Left ventricle myocardium inferior (tissue), 1 donor: ENCODE measurements at regions not wholly inside any gene's neighbourhood (a gene's known extent, or its start where the extent isn't known, plus 50 kb on each side); places are given as distances from the start of the nearest gene placed in this dataset.
"Not testable (repeated sequence)": the region's sequence is repeated elsewhere in the genome, so short reads cannot be mapped to it uniquely, and the experiment has no call there.

Source experiments
- DNase-seq: peaks from one replicate; pipeline ENCODE4 v3.0.0-alpha.2; 2020
- H3K27ac ChIP-seq: fragments of 200-600 bp; replicated peaks from 2 replicates; pipeline ENCODE4 v1.8.0; 2021
- H3K27me3 ChIP-seq: fragments of 200-600 bp; 2 replicates; pipeline ENCODE4 v1.8.0; 2021; ENCODE audit warnings: low read depth
- H3K36me3 ChIP-seq: fragments of 200-600 bp; 2 replicates; pipeline ENCODE4 v1.8.0; 2021
- H3K4me1 ChIP-seq: fragments of 200-600 bp; 2 replicates; pipeline ENCODE4 v1.8.0; 2021
- H3K4me3 ChIP-seq: fragments of 200-600 bp; 2 replicates; pipeline ENCODE4 v1.8.0; 2021; ENCODE audit warnings: mild to moderate bottlenecking, moderate library complexity
- H3K9me3 ChIP-seq: fragments of 200-600 bp; replicated peaks from 2 replicates; pipeline ENCODE4 v1.8.0; 2021
- intact Hi-C: fragments of 100-400 bp; cut with micrococcal nuclease; formaldehyde crosslinking; loops from one replicate; pipeline ENCODE4 v1.11.0; 2022
- TF ChIP-seq, protein P1 (sequence below): fragments of 200-600 bp; IDR thresholded peaks from 2 replicates; pipeline ENCODE4 v1.8.0; 2021; ENCODE audit warnings: antibody characterized with exemption, mild to moderate bottlenecking, borderline replicate concordance
- donor health status: DM: no; HTN: yes; CAD: no; lungs with severe emphysema.

GRCh38 chr6:37752718-37753117 lies 55.0 kb upstream of the MDGA1 start:
- peaks cover 48% of the 10 kb centered on the region for H3K27me3 ChIP-seq
- intact Hi-C loops, result no loop called here
- no peaks in the 10 kb centered on the region for H3K4me1 ChIP-seq
- TF ChIP-seq, protein P1, sequence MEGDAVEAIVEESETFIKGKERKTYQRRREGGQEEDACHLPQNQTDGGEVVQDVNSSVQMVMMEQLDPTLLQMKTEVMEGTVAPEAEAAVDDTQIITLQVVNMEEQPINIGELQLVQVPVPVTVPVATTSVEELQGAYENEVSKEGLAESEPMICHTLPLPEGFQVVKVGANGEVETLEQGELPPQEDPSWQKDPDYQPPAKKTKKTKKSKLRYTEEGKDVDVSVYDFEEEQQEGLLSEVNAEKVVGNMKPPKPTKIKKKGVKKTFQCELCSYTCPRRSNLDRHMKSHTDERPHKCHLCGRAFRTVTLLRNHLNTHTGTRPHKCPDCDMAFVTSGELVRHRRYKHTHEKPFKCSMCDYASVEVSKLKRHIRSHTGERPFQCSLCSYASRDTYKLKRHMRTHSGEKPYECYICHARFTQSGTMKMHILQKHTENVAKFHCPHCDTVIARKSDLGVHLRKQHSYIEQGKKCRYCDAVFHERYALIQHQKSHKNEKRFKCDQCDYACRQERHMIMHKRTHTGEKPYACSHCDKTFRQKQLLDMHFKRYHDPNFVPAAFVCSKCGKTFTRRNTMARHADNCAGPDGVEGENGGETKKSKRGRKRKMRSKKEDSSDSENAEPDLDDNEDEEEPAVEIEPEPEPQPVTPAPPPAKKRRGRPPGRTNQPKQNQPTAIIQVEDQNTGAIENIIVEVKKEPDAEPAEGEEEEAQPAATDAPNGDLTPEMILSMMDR, result no peak
- H3K36me3 ChIP-seq, result no peaks in the 10 kb centered on the region
- H3K9me3 ChIP-seq, result no peaks in the 10 kb centered on the region
- no peak overlapping the region for H3K27ac ChIP-seq
- H3K4me3 ChIP-seq, result no peak overlapping the region
- no peak for DNase-seq

GRCh38 chr6:37749367-37749766 lies 51.7 kb upstream of the MDGA1 start:
- H3K4me1 ChIP-seq, DNase-seq, H3K36me3 ChIP-seq, H3K9me3 ChIP-seq, intact Hi-C loops, H3K27ac ChIP-seq, H3K4me3 ChIP-seq: not testable (repeated sequence)
- peaks cover 34% of the 10 kb centered on the region for H3K27me3 ChIP-seq

DNA sequence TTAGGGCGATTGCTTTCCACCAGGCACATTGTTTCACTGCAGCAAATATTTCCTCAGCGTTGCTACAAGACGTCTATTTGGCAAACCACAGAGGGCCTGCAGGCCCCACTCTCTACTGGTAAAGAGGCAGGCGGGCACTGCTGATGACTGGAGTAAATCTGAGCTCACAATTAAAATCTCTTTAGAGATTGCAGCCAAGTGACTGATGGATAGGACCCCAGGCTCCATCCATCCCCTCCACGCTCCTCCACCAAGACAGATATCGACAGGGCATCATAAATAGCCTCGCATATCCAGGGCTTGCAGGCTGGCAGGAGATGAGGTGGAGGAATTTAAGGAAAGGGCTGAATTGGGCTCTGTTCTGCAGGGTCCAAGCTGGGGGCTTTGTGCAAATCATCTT lies 50.4 kb upstream of the MDGA1 start:
- TF ChIP-seq, protein P1, result no peak
- Histone ChIP-seq H3K27me3 (peaks cover 29% of the 10 kb centered on the region), H3K9me3 (no peaks in the 10 kb centered on the region), H3K27ac (no peak overlapping the region), H3K4me1 (no peaks in the 10 kb centered on the region), H3K4me3 (no peak overlapping the region), H3K36me3 (no peaks in the 10 kb centered on the region)
- intact Hi-C loops, result no loop called here
- DNase-seq, result no peak
